Right forelimb (tissue), 1 donor: ENCODE measurements at regions not wholly inside any gene's neighbourhood (a gene's known extent, or its start where the extent isn't known, plus 50 kb on each side); places are given as distances from the start of the nearest gene placed in this dataset.

Source experiments
- DNase-seq: peaks from one replicate; pipeline ENCODE4 v3.0.0-alpha.2; 2018

DNA sequence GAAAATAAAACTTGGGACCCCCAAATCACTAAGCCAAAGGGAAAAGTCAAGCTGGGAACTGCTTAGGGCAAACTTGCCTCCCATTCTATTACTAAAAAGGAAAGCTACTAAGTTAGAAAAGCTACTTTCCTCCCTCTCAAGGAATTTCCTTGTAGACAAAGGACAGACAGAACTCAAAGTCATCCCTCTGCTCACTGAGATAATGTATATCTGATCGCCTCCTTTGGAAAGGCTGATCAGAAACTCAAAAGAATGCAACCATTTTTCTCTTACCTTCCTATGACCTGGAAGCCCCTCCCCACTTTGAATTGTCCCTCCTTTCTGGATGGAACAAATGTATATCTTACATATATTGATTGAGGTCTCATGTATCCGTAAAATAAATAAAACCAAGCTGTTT lies 190.5 kb upstream of the DCN start:
- no peak for DNase-seq

DNA sequence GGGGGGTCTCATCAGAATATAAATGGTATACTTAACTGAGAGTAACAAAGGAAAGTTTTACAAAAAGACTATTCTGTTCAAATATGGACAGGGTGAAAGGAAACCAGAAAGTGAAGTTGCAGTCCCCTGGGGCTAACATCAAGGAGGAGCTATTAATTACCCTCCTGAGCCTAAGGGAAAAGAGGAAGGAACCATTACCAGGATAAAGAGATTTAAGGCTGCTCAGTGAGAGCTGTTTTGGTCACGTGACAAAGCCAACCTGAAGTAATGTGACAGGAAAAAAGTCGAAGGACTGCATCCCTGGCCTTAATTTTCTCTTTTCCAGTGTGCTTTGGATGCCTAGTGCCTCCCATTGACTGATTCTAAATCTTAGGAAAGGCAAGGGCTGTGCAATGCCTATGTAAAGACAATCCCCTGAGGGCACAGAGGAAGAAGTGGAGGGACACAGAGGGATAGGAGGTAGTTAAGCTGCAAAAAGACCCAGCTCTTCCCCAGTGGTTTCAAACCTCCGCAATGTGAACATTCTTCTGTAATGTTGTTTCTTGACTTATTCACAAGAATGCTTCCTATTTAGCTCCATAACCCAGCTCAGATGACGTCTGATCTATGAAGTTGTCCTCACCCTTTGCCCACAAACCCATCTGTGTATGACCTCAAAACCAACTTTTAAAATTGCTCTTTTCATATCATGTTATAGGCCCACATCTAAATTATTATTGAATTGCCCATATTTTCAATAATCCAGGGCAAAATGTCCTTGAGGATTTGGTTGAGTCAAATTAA lies 187.7 kb upstream of the DCN start:
- no peak for DNase-seq

DNA sequence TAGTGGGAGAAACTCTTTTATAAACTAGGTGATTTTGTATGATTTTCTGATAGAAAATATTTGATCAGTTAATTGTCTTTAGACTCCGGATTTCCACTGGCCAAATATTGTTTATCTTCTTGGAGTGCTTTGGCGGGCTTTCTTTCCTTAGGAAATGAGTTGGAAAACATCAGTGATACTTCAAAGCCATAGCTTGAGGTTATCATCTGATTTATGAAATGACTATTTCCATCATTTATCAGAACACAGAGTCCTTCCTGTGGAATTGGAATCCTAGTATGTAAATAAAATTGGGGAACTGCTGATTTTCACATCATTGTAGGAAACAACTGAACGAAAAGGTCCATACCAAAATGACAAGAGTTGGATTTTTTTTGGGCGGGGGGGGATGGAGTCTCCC lies 186.0 kb upstream of the DCN start:
- no peak for DNase-seq

DNA sequence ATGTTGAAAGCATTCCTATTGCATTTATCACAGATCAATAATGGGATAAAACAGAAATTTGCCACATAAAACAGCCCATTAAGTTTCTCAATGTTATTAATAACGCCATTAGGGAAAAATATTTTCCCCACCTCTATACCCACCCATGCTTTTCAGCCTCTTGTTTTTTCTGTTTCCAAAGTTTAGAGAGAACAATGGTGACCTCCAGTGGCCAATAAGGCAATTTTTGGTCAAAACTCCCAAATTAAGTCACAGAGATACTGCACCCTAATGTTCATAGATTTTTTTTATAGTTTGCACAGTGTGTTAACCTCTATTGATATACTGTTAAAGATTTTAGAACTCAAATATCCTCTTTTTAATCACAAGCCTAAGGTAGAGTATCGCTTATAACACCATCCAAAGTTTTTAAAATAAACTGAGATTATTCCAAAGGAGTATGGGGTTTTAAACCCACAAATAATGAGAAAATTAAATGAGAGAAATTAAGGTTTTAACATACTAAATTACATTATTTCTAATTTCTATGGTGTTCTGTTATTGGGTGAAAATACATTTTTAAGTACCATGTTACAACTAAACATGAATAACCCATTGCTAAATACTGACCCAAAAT lies 184.7 kb upstream of the DCN start:
- no peak for DNase-seq

DNA sequence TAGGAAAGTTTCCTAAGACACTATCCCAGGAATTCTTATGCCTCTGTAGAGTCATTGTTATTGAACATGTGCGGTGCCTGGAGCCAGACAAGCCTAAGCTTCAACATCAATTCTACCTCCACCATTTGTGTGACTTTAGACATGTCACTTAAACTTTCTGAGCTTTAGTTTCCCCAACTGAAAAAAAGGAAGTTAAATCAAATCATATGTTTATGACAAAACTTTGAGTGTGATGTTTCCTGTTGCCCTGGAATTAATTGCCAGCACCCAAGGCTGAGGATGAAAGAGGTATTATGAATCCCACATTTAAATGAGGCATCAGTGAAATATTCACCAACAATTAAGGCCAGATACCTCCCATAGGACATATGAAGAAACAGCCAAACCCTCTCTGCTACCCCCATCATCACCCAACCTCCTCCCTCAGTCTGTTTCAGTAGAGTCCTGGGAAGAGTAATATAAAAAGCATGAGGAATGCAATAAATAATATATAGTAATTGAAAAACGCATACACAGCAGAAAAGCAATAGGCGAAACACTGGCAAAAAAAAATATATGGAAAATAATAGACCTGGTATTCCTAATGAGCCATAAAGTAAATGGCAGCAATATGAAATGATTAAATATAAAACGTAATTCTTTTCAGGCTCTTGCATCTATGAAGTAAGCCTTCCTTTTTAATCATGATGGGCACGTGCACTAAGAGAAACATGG lies 182.0 kb upstream of the DCN start:
- DNase-seq: no peak

DNA sequence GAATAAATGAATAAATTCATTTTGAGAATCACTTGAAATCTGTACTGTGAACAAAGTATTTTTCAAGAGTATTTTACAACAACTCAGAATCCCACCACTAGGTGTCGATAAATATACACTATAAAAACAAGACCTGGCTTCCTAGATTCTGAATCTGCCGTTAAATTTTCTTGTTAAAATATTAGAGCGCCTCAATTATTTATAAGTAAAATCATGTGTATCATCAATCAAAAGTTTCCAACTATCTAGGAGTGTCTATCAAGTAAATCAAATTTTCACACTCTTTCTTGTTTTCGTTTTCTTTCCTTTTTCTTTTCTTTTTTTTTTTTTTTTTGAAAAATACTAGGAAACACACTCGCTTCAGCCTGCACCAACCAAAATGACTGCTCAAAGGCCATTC lies 179.2 kb upstream of the DCN start:
- DNase-seq: no peak

DNA sequence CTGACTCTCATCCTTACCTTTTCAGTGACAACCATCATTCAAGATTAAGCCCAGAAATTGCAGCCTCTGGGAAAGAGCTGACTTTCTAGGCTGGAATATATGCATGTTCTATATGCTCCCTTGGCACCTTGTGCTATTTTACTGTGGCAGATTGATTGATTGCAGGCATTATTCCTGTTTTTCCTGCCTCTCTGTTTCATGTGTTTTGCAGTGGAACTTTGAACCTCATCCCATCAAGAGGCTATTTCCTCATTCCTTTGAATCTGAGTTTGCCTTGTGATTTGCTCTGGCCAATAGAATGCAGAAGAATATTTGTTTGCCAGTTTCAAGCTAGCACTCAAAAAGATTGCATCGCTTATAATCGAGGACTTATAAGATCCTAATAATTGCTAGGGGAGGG lies 174.8 kb upstream of the DCN start:
- no peak for DNase-seq

DNA sequence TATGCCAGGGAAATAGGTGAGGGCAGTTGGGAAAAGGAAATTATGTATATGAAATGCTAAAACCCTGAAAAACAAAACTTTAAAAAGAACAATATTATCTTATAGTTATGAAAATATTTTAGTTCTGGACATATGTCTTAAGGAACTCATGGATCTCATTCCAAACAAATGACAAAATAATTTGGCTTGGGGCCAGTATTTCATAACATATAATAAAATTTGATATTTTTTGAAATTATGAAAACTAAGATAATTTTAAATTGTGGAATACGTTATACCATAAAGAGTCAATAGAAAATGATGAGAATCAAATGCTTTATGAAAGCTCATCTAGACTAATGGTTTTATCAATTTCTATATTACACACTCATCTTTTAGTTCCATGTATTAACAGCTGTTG lies 173.8 kb upstream of the DCN start:
- DNase-seq: no peak

DNA sequence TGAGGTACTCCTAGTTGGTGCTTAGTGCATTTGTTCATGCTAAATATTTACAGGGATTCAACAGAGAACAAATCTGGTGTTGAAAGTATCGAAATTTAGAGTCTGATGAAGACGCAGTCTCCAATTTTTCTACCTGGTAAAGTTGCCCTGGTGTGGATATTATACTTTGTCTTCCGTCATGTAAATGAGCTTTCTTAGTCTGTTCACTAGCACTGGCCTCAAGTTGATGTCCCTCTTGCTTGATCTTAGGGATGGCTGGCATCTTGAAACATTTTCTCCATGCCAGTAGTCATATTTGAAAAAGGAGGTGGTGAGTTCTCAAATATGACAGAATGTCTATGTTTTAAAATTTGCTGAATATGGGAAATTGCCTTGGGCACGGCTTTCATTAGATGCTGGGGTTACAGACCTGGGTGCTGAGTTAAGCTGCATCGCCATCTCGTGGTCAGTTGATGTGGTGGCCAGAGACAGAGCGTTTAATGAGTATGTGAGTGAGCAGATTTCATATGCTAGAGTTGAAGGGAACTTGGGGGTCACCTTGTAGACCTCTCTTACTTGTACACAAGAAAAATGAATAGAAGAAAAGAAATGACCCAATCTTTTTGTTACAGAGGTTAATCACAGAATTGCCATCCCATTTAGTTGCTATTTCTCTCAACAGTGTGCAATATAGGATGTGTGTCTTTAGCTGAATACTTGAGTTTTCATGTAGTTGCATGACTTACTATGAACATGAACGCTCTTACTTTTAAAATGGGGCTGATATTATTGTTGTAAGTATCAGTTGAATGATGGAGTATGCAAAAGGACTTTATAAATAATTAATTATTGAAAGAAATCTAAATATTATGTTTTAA lies 172.8 kb upstream of the DCN start:
- peak; percentile 80 for DNase-seq

DNA sequence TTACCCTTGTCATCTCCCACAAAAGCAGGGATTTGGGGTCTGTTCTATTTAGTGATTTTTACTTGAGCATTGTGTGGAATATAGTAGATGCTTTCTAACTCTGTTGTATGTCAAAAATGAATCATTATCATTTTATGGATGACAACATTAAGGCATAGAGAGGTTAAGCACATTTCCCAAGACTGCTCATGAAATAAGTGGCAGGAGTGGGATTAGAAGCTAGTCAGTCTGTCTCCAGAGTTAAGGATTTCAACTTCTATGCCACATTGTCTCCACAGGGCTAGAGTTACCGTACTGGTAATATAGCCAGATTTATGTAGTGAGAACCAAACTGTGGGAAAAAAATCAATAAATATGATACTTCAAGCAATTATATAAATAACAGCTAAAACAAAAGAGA lies 170.6 kb upstream of the DCN start:
- no peak for DNase-seq

DNA sequence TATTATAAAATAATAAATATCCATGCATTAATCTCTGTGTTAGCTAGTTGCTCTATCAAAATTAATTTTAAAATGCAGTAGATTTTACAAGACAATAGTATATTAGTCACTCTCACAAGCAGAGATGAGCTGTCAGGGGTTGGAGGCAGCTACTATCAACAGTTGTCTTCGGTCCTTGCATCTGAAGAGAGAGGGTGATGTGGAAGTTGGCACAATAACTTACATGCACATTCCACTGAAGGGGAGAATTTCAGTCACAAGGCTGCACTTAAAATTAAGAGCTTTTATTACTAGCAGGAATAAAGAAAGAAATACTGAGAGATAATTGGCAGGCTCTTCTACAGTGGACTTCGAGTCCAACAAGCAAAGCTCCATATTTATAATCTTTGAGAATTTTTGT lies 166.9 kb upstream of the DCN start:
- no peak for DNase-seq

DNA sequence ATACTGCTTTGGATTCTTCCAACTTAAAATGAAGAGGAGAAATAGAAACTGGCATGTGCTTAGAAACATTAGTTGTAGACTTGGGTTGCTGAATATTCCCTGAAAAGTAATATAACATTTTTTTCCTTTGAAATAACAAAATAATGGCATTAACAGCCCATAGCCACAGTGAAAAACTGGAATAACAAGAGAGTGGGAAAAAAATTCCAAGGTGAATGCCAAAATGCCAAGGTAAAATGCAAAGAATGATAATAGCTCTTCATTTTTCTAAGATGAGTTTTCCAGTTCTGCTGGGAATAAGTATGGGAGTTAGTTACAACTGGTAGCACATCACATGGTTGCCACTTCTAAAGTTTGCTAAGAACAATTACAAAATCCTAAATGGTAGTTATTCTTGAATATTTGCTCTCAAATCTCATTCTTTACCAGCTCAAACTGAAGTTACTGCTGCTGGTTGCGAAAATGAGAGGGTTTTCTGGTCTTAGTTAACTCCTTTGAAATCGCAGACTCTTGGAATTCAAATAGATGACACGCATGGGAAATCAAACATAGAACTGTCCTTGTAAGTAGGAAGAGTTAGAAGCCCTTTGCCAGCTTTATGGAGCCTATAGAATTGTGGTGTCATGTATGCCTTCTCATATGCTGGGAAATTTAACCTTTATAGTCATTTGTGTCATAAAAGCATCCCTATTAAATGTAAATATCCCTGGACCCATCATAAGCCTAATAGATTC lies 165.0 kb upstream of the DCN start:
- DNase-seq: no peak

DNA sequence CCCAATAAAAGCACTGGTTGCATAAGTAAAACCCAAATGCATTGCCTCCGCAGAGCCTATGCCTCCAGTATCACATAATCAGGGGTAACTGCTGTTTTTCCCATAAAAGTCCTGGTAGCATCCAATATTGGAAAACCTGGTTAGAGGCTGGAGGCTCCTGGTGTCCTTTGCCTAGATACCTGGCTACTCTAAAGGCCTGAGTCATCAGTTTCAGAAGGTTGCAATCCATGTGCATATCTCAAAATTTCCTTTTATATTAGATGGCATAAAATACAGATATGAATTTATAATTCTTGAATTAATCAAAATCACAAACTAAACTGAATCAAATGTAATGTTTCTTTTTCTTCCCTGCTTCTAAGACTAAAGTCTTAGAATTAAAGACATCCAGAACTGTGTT lies 164.2 kb upstream of the DCN start:
- DNase-seq: no peak

DNA sequence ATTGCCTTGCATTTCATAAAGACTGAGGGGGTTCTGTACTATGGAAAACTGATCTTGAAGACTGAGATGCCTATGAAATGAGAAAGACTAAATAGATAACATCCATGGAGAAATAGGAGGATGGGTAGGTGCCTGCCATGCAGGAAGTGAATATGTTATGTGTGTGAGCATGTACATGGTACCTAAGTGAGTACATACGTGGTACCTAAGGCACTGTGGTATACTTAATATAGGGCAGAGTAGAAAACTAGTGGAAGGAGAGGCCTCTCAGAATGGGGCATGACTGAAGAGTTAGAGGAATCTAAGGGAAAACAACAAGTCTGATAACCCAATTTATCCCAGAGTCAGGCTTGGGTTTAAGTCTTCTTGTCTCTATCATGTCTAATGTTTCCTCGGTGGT lies 161.8 kb upstream of the DCN start:
- no peak for DNase-seq

DNA sequence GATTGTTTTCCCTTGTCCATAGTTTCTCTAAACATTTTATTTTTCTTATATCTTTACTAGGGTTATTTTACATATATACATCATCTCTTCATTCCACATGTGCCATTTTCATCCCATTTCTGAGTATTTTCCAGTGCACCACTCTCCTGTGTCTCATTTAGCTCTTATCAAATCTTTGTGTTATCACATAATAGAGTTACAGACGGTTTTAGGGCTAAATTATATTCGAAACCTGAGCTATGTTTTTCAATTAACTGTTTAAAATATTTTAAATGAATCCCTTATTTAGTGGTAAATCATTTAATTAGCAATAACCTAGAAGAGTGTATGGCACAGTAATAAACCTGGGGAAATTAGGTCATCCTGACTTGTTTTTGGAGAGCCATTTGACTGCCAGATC lies 160.4 kb upstream of the DCN start:
- no peak for DNase-seq

DNA sequence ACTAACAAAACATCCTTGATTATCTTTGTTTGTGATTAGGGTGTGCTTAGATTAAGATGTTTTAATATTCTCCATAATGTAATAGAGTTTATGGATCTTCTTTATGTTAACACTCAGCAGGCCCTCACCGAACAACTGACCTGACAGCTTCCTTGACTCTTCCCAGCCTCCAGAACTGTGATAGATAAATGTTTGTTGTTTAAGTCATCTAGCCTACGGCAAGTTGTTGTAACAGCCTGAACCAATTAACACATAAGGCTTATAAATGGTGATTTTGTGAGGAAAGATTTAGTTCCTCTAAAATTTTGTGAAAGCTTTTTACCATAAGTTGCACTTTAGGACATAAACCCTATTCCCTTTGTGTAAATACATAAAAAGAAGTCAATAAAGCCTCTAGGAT lies 156.5 kb upstream of the DCN start:
- no peak for DNase-seq

DNA sequence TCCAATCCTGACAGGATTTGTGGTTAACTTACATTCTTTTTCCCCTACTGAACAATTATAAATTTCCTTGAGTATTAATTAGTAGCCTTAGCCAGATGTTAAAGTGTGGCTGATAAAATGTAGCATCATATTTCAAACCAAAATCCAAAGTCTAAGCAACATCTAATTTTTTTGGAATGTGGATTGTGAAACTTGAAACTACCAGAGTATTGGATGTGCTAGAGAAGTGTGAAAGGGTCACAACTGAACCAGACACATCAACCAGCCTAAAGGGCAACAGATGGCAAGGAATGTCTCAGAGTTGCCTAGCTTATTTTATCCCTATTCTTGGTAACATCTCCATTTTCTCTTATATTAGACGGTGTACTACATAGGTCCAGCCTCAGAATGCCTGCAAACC lies 153.1 kb upstream of the DCN start:
- no peak for DNase-seq

DNA sequence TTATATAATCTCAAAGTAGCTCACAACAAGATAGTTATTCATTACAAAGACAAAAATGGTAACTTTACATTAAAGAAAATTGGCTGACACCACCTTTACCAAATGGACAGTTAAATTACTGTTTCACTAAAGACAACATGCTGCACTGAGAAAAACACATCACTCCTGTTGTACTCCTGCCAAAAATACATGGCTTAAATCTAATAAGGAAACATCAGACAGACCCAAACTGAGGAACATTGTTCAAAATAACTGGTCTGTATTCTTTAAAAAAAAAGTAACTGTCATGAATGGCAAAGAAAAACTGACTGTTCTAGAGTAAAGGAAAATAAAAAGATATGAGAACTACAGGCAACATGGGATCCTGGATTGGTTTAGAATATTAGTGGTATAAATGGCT lies 151.3 kb upstream of the DCN start:
- no peak for DNase-seq

DNA sequence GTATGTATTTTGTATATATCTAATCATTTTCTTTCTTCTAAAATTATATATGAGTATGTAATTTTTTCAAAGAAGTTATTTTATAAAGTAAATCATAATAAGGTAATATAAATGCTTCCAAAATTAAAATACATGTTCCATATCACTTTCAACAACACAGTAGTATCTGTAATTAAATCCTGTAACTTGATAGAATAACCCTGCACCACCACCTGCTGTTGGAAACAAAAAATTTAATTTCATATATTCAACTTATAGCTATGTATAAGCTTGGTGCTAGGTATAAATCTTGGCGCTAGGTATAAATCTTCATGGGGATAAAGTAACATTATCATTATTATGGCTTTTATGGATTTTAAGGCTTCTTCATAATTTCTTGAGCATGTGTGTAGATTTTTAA lies 149.7 kb upstream of the DCN start:
- DNase-seq: no peak

DNA sequence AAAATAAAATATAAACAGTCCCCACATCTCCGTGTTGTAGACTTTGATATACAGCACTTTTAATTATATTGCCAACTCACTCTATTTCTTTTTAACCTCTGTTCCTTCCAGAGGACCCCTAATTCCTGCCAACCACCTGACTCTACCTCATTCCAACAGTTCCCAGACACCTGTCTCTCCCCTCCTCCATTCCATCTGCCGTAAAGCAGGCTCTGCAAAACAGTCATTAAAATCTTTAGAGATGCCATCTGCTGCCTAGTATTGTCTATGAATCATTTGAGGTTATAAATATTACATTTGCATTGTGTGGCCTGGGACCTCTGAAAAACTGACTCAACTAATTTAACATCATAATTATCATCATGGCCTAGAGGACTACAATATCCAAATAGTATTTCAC lies 148.8 kb upstream of the DCN start:
- DNase-seq: no peak

DNA sequence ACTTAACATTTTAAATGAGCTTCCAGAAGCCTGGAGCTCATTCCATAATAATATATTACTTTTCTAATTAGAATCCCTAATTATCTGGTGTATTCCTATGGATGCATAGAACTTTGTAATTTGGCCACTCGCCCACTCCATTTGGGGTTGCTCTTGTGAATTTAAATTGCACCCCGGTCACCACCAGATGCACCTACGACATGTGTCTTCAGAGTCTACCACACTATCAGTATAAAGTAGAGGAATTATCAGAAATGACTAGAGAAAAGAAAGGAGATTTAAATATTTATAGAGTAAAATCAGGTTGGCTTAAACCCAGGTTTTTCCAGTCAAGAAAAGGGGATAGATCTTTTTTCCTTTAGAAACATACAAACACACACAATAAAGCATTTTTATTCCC lies 145.8 kb upstream of the DCN start:
- no peak for DNase-seq

DNA sequence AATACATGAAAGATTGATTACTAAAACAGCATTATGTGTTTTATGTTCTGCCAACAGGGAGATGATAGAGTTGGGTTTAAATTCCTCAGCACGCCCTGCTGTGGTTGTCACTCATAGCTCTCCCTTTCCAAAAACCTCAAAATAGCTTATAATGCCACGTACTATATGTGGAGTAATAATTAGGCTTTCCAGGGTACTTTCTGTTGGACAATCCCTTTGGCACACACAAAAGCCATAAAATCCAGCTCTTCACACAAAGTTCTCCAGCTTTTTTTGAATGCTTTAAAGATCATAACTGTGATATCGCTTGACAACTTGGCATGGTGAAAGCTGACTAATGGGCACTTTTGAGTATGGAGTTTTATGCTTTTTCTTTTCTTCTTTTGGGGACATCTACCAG lies 145.3 kb upstream of the DCN start:
- no peak for DNase-seq

DNA sequence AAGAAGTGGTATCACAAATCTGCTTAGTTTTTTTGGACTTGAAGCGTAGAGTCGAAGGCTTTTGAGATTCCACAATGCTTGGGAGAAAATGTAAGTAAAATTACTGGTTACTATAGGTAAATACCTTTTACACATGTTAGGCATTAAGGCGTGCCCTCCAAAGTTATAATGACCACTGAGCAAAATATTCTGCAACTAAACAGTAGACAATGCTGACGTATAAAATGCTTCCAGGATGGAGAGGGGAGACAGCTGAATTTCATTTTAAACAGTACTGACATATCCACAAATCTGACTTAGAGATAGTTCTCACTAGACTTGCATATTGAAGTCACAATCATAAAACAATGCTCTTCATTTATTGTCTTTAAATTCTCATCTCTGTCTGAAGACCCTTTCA lies 144.5 kb upstream of the DCN start:
- DNase-seq: no peak
